IMR-90 (cell line): ENCODE measurements at regions not wholly inside any gene's neighbourhood (a gene's known extent, or its start where the extent isn't known, plus 50 kb on each side); places are given as distances from the start of the nearest gene placed in this dataset.
"Not testable (repeated sequence)": the region's sequence is repeated elsewhere in the genome, so short reads cannot be mapped to it uniquely, and the experiment has no call there.

Experiments
- ATAC-seq: fragments of 200-7000 bp; cut with Tn5 transposase; 2 replicates; pipeline ENCODE4 v1.9.1; 2020; ENCODE audit warnings: low read depth, mild to moderate bottlenecking, moderate library complexity
- BruUV-seq: library from RNA; stranded (reverse); fragments of 400-500 nt; replicated peaks from 2 replicates; lab custom pipeline; 2021; lab: Mats Ljungman, UMichigan
- CTCF ChIA-PET: fragments of 300-600 bp; formaldehyde crosslinking; extraction: SDS; loops from one replicate; lab custom pipeline; 2021; ENCODE audit warnings: antibody characterized with exemption; lab: Yijun Ruan, JAX
- POLR2A ChIA-PET: fragments of 300-600 bp; sonication (Branson Sonifier 250); formaldehyde crosslinking; loops from one replicate; lab custom pipeline; 2022; ENCODE audit warnings: antibody characterized with exemption; ENCODE audit not compliant: unreplicated experiment; lab: Charles Lee
- DNase-seq: peaks from one replicate; pipeline ENCODE4 v3.0.0; 2013
- H2AFZ ChIP-seq: replicated peaks from 2 replicates; pipeline ENCODE3; 2013; ENCODE audit warnings: low read length, mild to moderate bottlenecking; ENCODE audit not compliant: poor library complexity
- H2AK5ac ChIP-seq: 2 replicates; pipeline ENCODE4 v1.6.1; 2013; ENCODE audit warnings: low read depth, low read length, inconsistent platforms
- H2AK9ac ChIP-seq: replicated peaks from 2 replicates; pipeline ENCODE3; 2013; ENCODE audit warnings: mild to moderate bottlenecking, low read depth, low read length, moderate library complexity; ENCODE audit not compliant: poor library complexity
- H2BK120ac ChIP-seq: 2 replicates; pipeline ENCODE4 v1.6.1; 2013; ENCODE audit warnings: low read depth, low read length, inconsistent platforms
- H2BK15ac ChIP-seq: 3 replicates; pipeline ENCODE4 v1.6.1; 2013; ENCODE audit warnings: low read depth, low read length, inconsistent platforms
- H2BK20ac ChIP-seq: 2 replicates; pipeline ENCODE4 v1.6.1; 2013; ENCODE audit warnings: low read depth, mild to moderate bottlenecking, inconsistent platforms, low read length, moderate library complexity
- H2BK5ac ChIP-seq: 2 replicates; pipeline ENCODE4 v1.6.1; 2013; ENCODE audit warnings: mild to moderate bottlenecking, low read depth, low read length, inconsistent platforms; ENCODE audit not compliant: poor library complexity, severe bottlenecking
- H3K14ac ChIP-seq: replicated peaks from 2 replicates; pipeline ENCODE4 v1.6.1; 2013; ENCODE audit warnings: low read depth, low read length, inconsistent platforms
- H3K18ac ChIP-seq: 2 replicates; pipeline ENCODE4 v1.6.1; 2013; ENCODE audit warnings: low read depth, low read length, control low read depth
- H3K23ac ChIP-seq: 2 replicates; pipeline ENCODE4 v1.6.1; 2013; ENCODE audit warnings: low read depth, low read length, inconsistent platforms
- H3K27ac ChIP-seq: 2 replicates; pipeline ENCODE4 v1.5.1; 2013; ENCODE audit warnings: mild to moderate bottlenecking, control low read depth, low read length; ENCODE audit not compliant: insufficient read depth
- H3K27me3 ChIP-seq: 2 replicates; pipeline ENCODE4 v1.6.1; 2013; ENCODE audit warnings: low read length; ENCODE audit not compliant: control insufficient read depth, insufficient read depth
- H3K36me3 ChIP-seq: 2 replicates; pipeline ENCODE4 v1.6.1; 2013; ENCODE audit warnings: low read length, mixed read lengths; ENCODE audit not compliant: control insufficient read depth, insufficient read depth
- H3K4ac ChIP-seq: 2 replicates; pipeline ENCODE4 v1.6.1; 2013; ENCODE audit warnings: low read depth, low read length, inconsistent platforms
- H3K4me1 ChIP-seq: 2 replicates; pipeline ENCODE4 v1.6.1; 2013; ENCODE audit warnings: low read length, mixed read lengths; ENCODE audit not compliant: control insufficient read depth, insufficient read depth
- H3K4me2 ChIP-seq: 2 replicates; pipeline ENCODE4 v1.6.1; 2013; ENCODE audit warnings: low read depth, mild to moderate bottlenecking, control low read depth, low read length, moderate library complexity
- H3K4me3 ChIP-seq: 2 replicates; pipeline ENCODE4 v1.5.1; 2013; ENCODE audit warnings: low read depth, mild to moderate bottlenecking, control low read depth, low read length, moderate library complexity; ENCODE audit not compliant: insufficient read depth
- H3K56ac ChIP-seq: 2 replicates; pipeline ENCODE4 v1.6.1; 2013; ENCODE audit warnings: low read length, inconsistent platforms; ENCODE audit not compliant: insufficient read depth; ENCODE audit errors: extremely low read depth
- H3K79me1 ChIP-seq, 2 experiments: 2 replicates each; pipeline ENCODE4 v1.6.1; 2013; ENCODE audit warnings: low read length in 2 of 2, inconsistent platforms in 1 of 2, low read depth in 1 of 2
- H3K9ac ChIP-seq: 2 replicates; pipeline ENCODE4 v1.6.1; 2013; ENCODE audit warnings: low read depth, low read length, control low read depth
- H3K9me1 ChIP-seq: 2 replicates; pipeline ENCODE4 v1.6.1; 2013; ENCODE audit warnings: low read length, inconsistent platforms; ENCODE audit not compliant: insufficient read depth
- H3K9me3 ChIP-seq: 2 replicates; pipeline ENCODE4 v1.6.1; 2013; ENCODE audit warnings: low read length; ENCODE audit not compliant: control insufficient read depth, insufficient read depth
- H4K20me1 ChIP-seq: 2 replicates; pipeline ENCODE4 v1.6.1; 2013; ENCODE audit warnings: low read length, inconsistent platforms; ENCODE audit not compliant: insufficient read depth
- H4K5ac ChIP-seq: 2 replicates; pipeline ENCODE4 v1.6.1; 2013; ENCODE audit warnings: mild to moderate bottlenecking, low read depth, low read length, control low read depth
- H4K8ac ChIP-seq, 2 experiments: 2 replicates each; pipeline ENCODE4 v1.6.1; 2013; ENCODE audit warnings: low read depth in 2 of 2, low read length in 2 of 2, control low read depth in 1 of 2, inconsistent platforms in 1 of 2
- H4K91ac ChIP-seq: 2 replicates; pipeline ENCODE4 v1.6.1; 2013; ENCODE audit warnings: low read depth, low read length, inconsistent platforms; ENCODE audit not compliant: insufficient read depth
- ELK1 ChIP-seq: fragments of 150-350 bp; IDR thresholded peaks from 2 replicates; pipeline ENCODE4 v1.6.1; 2016; ENCODE audit warnings: low read depth, mild to moderate bottlenecking, low read length, moderate library complexity, borderline replicate concordance
- MXI1 ChIP-seq: IDR thresholded peaks from 2 replicates; pipeline ENCODE4 v1.6.1; 2012; ENCODE audit warnings: low read depth, mild to moderate bottlenecking, low read length, moderate library complexity, borderline replicate concordance
- POLR2A ChIP-seq: IDR thresholded peaks from 2 replicates; pipeline ENCODE4 v1.6.1; 2012; ENCODE audit warnings: mild to moderate bottlenecking, low read depth, low read length
- WGBS, 2 experiments: methylation state at CpG; one replicate each; pipeline versions ENCODE4 v1.1.5 to v1.1.7; 2013; ENCODE audit warnings: missing lambda C conversion rate in 2 of 2; ENCODE audit not compliant: insufficient read length in 1 of 2; ENCODE audit errors: extremely low coverage in 2 of 2; 5-methylcytosine and 5-hydroxymethylcytosine counted together
- dilution Hi-C: fragments of 300-500 bp; cut with HindIII; formaldehyde crosslinking; loops from one replicate; pipeline ENCODE4 v1.14.3; 2018; ENCODE audit warnings: low sequenced_read_pairs; ENCODE audit not compliant: unreplicated experiment
- in situ Hi-C: fragments of 300-500 bp; cut with MboI; formaldehyde crosslinking; loops from 3 replicates; pipeline ENCODE4 v1.14.3; 2019; ENCODE audit warnings: low sequenced_read_pairs, inconsistent platforms, mixed read lengths
- intact Hi-C: fragments of 100-400 bp; cut with micrococcal nuclease; formaldehyde crosslinking; loops from 2 replicates; pipeline ENCODE4 v1.10.0; 2022

DNA sequence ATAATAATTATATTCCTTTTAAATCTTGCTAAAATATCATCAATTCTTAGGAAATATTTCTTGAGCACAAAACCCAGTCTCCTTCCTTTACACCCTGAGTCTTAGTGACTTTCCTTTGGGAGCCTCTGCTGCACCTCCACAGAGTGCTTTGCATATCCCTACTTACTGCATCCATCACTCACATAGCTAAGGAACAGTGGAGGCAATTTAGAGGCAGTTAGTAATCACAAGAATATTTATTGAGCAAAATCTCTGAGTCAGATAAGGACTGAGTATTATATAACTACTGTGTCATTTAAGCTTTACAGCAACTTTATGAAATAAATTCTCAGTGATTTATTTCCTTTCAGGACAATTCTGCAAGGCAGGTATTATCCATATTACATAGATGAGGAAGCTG, 327.7 kb downstream of the TMX3 start:
- Histone ChIP-seq H3K79me1 (no peaks in the 10 kb centered on the region), H3K36me3 (no peaks in the 10 kb centered on the region), H4K5ac (no peak overlapping the region), H2BK15ac (no peak overlapping the region), H3K9me3 (0 out of 2 replicates have a peak, but pooled peaks cover 2% of the 10 kb centered on the region), H3K27me3 (no peaks in the 10 kb centered on the region), H3K4ac (no peak overlapping the region), H2AK5ac (no peak overlapping the region), H3K27ac (no peak overlapping the region), H2AFZ (no peak overlapping the region), H3K9ac (no peak overlapping the region), H4K91ac (no peak overlapping the region), H3K18ac (no peak overlapping the region), H3K56ac (no peak overlapping the region), H3K14ac (no peak overlapping the region), H2BK120ac (no peak overlapping the region), H4K20me1 (no peaks in the 10 kb centered on the region), H4K8ac (no peak overlapping the region), H2BK20ac (no peak overlapping the region), H2AK9ac (no peak overlapping the region), H2BK5ac (no peak overlapping the region), H3K4me1 (no peaks in the 10 kb centered on the region), H3K9me1 (no peaks in the 10 kb centered on the region), H3K23ac (no peak overlapping the region), H3K4me2 (no peak overlapping the region), H3K4me3 (no peak overlapping the region)
- no peak for TF ChIP-seq MXI1
- TF ChIP-seq ELK1, result no peak
- TF ChIP-seq POLR2A, result no peak
- no TSS peak for BruUV-seq
- intact Hi-C loops, result no loop called here
- CTCF ChIA-PET, result no interaction called here
- peak; percentile 50 for DNase-seq
- dilution Hi-C loops, result no loop called here
- peak; percentile 72 for ATAC-seq
- POLR2A ChIA-PET, result no interaction called here
- in situ Hi-C loops, result no loop called here

- H3K4me3 ChIP-seq, H3K4ac ChIP-seq, H3K9me3 ChIP-seq, H2AFZ ChIP-seq, H4K8ac ChIP-seq, H4K5ac ChIP-seq, H3K4me1 ChIP-seq, H3K27ac ChIP-seq, H2BK120ac ChIP-seq, H2BK15ac ChIP-seq, H3K14ac ChIP-seq, H3K79me1 ChIP-seq, dilution Hi-C loops, BruUV-seq, DNase-seq, POLR2A ChIA-PET, H2BK5ac ChIP-seq, H3K4me2 ChIP-seq, H3K27me3 ChIP-seq, H3K36me3 ChIP-seq, CTCF ChIA-PET, in situ Hi-C loops, H3K18ac ChIP-seq, H3K9me1 ChIP-seq, H4K20me1 ChIP-seq, H4K91ac ChIP-seq, H3K23ac ChIP-seq, intact Hi-C loops, H2AK5ac ChIP-seq, H2BK20ac ChIP-seq, H3K9ac ChIP-seq, H2AK9ac ChIP-seq, ATAC-seq, H3K56ac ChIP-seq: not testable (repeated sequence)
- no CpG with 5 or more reads among the region's 1 CpG for WGBS, 2 experiments
These were observed 330.9 kb downstream of the TMX3 start for GRCh38 chr18:68383979-68384378.
